ENCODE measurements at regions not wholly inside any gene's neighbourhood (a gene's known extent, or its start where the extent isn't known, plus 50 kb on each side); places are given as distances from the start of the nearest gene placed in this dataset.

DNA sequence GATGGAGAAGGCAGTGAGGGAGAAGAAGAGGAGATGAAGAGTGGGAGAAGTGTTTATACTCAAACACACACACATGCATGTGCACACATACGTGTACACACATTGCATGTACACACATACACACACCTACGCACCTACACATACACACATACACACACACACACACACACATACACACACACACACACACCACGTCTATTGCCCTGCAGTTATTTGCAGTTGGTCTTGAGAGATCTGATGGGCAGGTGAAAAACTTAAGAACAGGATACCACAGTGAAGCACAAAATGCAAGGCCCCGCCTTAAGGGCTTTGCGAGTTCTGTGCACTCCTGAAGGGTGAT lies 190.2 kb downstream of the MYCN start:
- ATAC-seq (ENCODE audit: poor library complexity) (no peak), DNase-seq (no peak)
- no peaks in the 10 kb centered on the region for H3K27me3 ChIP-seq (ENCODE audit: control insufficient read depth in 1 of 2, insufficient read depth in 2 of 2, low read length in 2 of 2)
- ChIA-PET CTCF (no interaction called here), POLR2A (no interaction called here)
- no peaks in the 10 kb centered on the region for H3K4me1 ChIP-seq (ENCODE audit: insufficient read depth, low read length)
- no peaks in the 10 kb centered on the region for H3K27me3 Mint-ChIP-seq
- peaks cover 0 to 5% of the 10 kb centered on the region in 2 experiments for H3K9me3 ChIP-seq (ENCODE audit: control insufficient read depth in 1 of 2, insufficient read depth in 1 of 2, low read length in 2 of 2)
- H3K36me3 ChIP-seq (ENCODE audit: insufficient read depth, low read length), result no peaks in the 10 kb centered on the region
- H3K36me3 Mint-ChIP-seq (ENCODE audit: low read depth), result no peaks in the 10 kb centered on the region
- H3K9me3 Mint-ChIP-seq, result no peaks in the 10 kb centered on the region
- no peak overlapping the region for H3K4me3 Mint-ChIP-seq
- H3K4me1 Mint-ChIP-seq (ENCODE audit: low read depth), result no peaks in the 10 kb centered on the region
- intact Hi-C loops (cut with DNase I, micrococcal nuclease), result no loop called here
- H3K27ac ChIP-seq (ENCODE audit: low read depth in 1 of 2, low read length in 2 of 2), result no peak overlapping the region
- no peak overlapping the region for H3K27ac Mint-ChIP-seq
- no peak overlapping the region for H3K4me3 ChIP-seq (ENCODE audit: low read length)
- TF ChIP-seq, protein P1, sequence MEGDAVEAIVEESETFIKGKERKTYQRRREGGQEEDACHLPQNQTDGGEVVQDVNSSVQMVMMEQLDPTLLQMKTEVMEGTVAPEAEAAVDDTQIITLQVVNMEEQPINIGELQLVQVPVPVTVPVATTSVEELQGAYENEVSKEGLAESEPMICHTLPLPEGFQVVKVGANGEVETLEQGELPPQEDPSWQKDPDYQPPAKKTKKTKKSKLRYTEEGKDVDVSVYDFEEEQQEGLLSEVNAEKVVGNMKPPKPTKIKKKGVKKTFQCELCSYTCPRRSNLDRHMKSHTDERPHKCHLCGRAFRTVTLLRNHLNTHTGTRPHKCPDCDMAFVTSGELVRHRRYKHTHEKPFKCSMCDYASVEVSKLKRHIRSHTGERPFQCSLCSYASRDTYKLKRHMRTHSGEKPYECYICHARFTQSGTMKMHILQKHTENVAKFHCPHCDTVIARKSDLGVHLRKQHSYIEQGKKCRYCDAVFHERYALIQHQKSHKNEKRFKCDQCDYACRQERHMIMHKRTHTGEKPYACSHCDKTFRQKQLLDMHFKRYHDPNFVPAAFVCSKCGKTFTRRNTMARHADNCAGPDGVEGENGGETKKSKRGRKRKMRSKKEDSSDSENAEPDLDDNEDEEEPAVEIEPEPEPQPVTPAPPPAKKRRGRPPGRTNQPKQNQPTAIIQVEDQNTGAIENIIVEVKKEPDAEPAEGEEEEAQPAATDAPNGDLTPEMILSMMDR (IDR thresholded peaks at IDR 0.05), result no peak

DNA sequence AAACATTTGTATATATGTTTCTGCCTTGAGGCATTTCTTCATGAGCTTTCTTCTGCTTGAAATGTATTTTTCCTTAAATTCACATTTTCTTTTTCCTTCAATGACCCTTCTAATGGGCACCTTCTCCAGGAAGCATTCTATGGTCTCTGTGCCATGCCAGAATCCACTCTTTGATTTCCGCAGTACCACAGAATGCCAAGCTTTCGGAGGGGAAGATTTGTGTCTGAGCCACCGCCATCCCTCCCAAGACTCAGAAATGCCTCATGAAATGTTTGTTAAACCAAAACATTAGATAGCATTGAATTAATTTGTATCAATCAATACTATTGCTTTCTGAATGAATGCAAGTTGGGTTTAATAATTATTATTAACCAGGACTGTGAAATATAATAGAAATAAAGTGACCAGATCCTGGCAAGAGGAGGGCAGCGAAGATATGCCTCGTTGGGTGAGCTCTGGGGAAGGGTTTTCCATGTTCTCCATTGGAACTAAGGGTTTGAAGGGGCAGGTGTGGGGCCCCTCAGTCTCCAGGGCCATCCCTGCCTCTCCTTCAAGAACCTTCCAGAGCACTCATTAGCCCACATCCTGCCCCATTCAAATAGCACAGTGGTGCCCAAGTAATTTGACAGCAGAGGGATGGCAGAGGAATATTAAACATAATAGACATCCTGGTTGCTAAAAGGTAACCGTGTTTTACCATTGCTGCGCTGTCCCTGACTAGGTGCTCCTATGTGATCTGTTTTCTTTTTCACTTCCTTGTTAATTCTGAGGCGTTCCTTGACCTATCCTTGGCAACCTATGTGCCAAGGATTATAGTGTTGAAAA lies 189.6 kb downstream of the MYCN start:
- TF ChIP-seq, protein P1 (IDR thresholded peaks at IDR 0.05), result no peak
- no peaks in the 10 kb centered on the region for H3K27me3 Mint-ChIP-seq
- Histone ChIP-seq H3K36me3 (ENCODE audit: insufficient read depth, low read length) (no peaks in the 10 kb centered on the region), H3K9me3 (ENCODE audit: control insufficient read depth in 1 of 2, insufficient read depth in 1 of 2, low read length in 2 of 2) (peaks cover 0 to 8% of the 10 kb centered on the region in 2 experiments), H3K27ac (ENCODE audit: low read depth in 1 of 2, low read length in 2 of 2) (no peak overlapping the region), H3K4me3 (ENCODE audit: low read length) (no peak overlapping the region), H3K27me3 (ENCODE audit: control insufficient read depth in 1 of 2, insufficient read depth in 2 of 2, low read length in 2 of 2) (no peaks in the 10 kb centered on the region), H3K4me1 (ENCODE audit: insufficient read depth, low read length) (no peaks in the 10 kb centered on the region)
- H3K4me1 Mint-ChIP-seq (ENCODE audit: low read depth), result no peaks in the 10 kb centered on the region
- ChIA-PET CTCF (no interaction called here), POLR2A (no interaction called here)
- H3K9me3 Mint-ChIP-seq, result no peaks in the 10 kb centered on the region
- intact Hi-C loops (cut with DNase I, micrococcal nuclease), result no loop called here
- H3K36me3 Mint-ChIP-seq (ENCODE audit: low read depth), result no peaks in the 10 kb centered on the region
- H3K27ac Mint-ChIP-seq, result no peak overlapping the region
- ATAC-seq (ENCODE audit: poor library complexity) (no peak), DNase-seq (no peak)
- no peak overlapping the region for H3K4me3 Mint-ChIP-seq

DNA sequence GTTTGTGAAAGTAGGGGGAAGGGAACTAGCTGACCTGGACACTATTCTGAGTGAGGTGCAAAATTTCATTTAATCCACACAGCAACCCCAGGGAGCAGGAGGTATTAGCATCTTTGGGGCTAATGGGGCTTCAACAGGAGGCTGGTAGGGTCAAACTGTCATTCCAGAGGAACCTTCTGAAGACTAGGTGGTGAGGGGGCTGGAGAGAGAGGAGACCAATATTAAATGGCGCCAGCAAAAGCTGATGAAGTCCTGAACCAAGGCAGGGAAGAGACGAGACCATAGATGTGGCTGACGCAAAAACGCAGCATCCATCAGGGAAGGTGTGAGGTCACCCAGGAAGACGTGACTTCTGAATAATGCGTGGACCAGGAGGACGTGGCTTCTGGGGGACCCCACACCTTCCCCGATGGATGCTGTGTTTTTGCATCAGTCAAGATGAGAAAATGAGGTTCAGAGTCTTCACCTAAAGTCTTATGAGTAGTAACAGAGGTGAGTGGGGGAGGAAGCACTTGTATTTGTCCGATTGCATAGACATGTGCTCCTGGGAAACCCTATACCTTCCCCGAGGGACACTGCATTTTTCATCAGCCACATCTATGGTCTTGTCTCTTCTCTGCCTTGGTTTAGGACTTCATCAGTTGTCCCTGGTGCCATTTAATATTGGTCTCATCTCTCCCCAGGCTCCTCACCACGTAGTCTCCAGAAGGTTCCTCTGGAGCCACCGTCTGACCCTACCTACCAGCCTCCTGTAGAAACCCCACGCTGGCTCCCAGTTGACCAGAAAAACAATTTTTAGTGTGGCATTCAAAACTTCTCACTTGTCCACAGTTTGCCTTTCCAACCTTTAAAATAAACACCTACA lies 188.6 kb downstream of the MYCN start:
- no peaks in the 10 kb centered on the region for H3K4me1 Mint-ChIP-seq (ENCODE audit: low read depth)

More for the DNA sequence above, 188.6 kb downstream of the MYCN start:
- TF ChIP-seq, protein P1 (IDR thresholded peaks at IDR 0.05), result no peak
- no peaks in the 10 kb centered on the region for H3K4me1 ChIP-seq (ENCODE audit: insufficient read depth, low read length)
- Mint-ChIP-seq H3K9me3 (no peaks in the 10 kb centered on the region), H3K27ac (no peak overlapping the region), H3K27me3 (no peaks in the 10 kb centered on the region), H3K36me3 (ENCODE audit: low read depth) (no peaks in the 10 kb centered on the region), H3K4me3 (no peak overlapping the region)
- ATAC-seq (ENCODE audit: poor library complexity), result no peak
- no peak overlapping the region for H3K27ac ChIP-seq (ENCODE audit: low read depth in 1 of 2, low read length in 2 of 2)
- H3K9me3 ChIP-seq (ENCODE audit: control insufficient read depth in 1 of 2, insufficient read depth in 1 of 2, low read length in 2 of 2), result peaks cover 0 to 8% of the 10 kb centered on the region in 2 experiments
- DNase-seq, result no peak
- intact Hi-C loops (cut with DNase I, micrococcal nuclease), result no loop called here
- POLR2A ChIA-PET, result no interaction called here
- no peaks in the 10 kb centered on the region for H3K36me3 ChIP-seq (ENCODE audit: insufficient read depth, low read length)
- no peaks in the 10 kb centered on the region for H3K27me3 ChIP-seq (ENCODE audit: control insufficient read depth in 1 of 2, insufficient read depth in 2 of 2, low read length in 2 of 2)
- CTCF ChIA-PET, result no interaction called here
- H3K4me3 ChIP-seq (ENCODE audit: low read length), result no peak overlapping the region
